IPS-11a (cell line): ENCODE measurements at regions not wholly inside any gene's neighbourhood (a gene's known extent, or its start where the extent isn't known, plus 50 kb on each side); places are given as distances from the start of the nearest gene placed in this dataset.

ENCODE experiments used
- H3K4me3 ChIP-seq: one replicate; pipeline ENCODE4 v1.5.1; 2013; ENCODE audit warnings: low read depth, low read length, control low read depth

GRCh38 chr12:100675432-100675831 is 101.9 kb downstream of the GAS2L3 start:
- H3K4me3 ChIP-seq, result no peak overlapping the region

- H3K4me3 ChIP-seq, result no peak overlapping the region
These were observed 107.6 kb downstream of the GAS2L3 start for GRCh38 chr12:100681074-100681473.

DNA sequence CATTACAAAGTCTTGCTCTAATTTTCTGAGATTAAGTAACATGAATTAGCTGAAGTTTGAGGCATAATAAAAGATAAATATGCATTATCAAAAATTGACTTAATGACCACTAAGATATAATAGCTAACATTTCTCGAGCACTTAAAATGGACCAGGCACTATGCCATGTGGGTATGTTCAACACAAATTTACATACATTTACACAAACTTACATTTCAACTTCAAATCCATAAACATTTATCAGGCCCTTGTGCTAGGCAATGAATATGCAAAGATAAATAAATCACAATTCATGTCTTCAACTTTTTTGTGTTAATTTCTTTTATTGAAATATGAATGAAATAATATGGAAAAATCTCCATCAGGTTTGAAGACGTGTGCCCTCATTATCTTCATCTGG is 108.7 kb downstream of the GAS2L3 start:
- H3K4me3 ChIP-seq, result no peak overlapping the region

GRCh38 chr12:100687686-100688085 is 106.9 kb upstream of the ANO4 start:
- no peak overlapping the region for H3K4me3 ChIP-seq

DNA sequence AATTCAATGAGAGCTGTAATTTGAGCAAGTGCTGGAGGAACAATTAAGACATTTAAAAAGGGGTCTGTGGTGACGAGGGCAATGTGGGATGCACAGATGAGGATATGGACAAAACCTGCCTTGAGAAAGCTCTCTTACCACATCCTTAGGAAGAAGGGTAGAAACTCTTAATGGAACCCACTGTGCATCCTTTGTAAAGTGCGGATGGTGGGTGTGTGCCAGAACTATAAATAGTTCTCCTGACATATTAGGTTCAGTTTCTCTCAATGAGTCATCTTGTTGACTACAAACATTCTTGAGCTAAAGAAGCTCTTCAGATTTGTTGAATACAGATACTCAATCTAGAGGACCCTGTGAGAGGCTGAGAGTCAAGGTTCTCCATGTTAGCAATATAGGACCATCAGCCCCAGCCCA is 106.1 kb upstream of the ANO4 start:
- H3K4me3 ChIP-seq, result no peak overlapping the region

DNA sequence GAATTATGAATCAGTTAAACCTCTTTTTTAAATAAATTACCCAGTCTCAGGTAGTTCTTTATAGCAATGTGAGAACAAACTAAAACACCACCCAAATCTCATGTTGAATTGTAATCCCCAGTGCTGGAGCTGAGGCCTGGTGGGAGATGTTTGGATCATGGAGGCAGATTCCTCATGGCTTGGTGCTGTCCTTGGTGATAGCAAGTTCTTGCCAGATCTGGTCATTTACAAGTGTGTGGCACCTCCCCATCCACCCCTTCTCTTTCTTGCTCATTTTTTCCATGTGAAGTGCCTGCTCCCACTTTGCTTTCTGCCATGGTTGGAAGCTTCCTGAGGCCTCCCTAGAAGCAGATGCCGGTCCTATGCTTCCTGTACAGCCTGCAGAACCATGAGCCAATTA is 102.1 kb upstream of the ANO4 start:
- no peak overlapping the region for H3K4me3 ChIP-seq

DNA sequence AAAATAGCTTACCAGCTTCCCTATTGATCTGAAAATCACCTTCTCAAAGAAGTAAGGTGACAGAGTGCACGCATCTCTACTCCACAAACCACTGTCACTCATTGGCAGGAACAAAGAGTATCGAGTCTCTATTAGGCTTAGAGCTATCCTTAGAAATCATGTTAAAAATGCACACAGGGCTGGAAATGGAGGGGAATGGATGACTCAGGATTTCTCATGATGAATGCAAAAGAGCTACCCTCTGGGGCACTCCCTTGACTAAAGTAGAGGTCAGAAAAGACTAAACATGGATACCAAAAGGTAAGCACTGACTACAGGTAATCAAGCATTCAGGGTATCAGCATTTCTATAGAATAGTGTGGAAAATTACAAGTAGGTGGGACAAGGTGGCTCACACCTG is 96.1 kb upstream of the ANO4 start:
- no peak overlapping the region for H3K4me3 ChIP-seq

DNA sequence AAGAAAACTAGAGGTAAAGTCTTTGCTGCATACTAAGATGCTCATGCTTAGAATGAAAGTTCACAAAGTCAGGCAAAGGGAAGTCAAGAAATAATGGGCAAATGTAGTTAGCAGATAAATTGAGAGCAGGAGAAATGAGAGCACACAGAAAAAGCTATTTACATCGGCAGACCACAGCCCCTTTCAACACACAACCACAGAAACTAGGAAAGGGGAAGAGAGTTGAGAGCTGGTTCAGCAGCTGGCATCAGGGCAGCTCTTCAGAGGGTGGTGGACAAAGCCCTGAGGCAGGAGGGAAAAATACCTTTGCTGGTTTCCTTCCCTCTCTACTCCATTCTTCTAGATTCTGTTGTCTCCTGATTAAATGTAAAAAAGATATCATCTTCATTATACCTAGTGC is 95.4 kb upstream of the ANO4 start:
- no peak overlapping the region for H3K4me3 ChIP-seq

GRCh38 chr12:100703337-100703736 is 91.2 kb upstream of the ANO4 start:
- H3K4me3 ChIP-seq, result no peak overlapping the region

GRCh38 chr12:100703868-100704267 is 90.7 kb upstream of the ANO4 start:
- H3K4me3 ChIP-seq, result no peak overlapping the region

DNA sequence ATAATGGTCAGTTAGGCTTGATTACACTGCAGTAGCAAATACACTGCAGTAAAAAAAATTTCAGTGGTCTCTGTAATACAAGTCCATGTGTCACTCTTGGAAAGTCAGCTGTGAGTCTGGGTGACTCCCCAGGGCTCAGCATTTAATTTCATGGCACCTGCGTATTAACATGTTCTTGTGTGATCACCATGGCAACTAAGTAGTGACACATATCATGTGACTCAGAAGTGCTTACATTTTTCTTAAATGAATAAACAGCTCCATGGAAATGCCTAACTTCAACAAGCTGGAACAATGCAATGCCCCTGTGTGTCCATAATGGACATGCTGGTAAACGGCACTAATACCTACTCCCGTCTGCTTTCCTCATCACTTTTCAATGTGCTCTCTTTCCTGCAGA is 88.5 kb upstream of the ANO4 start:
- H3K4me3 ChIP-seq, result no peak overlapping the region

DNA sequence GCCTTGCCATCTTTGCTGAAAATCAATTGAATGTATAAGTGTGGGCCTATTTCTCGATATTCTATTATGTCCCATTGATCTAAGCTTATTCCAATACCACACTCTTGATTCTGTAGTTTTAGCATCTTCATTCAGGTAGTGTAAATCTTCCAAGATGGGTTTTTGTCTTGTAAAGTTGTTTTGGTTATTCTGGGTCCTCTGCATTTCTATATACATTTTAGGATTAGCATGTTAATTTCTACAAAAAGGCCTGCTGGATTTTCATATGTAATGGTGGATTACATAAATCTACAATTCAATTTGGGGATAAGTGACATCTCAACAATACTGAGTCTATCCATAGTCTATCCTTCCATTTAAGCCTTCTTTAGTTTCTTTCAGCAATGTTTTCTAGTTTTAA is 86.0 kb upstream of the ANO4 start:
- no peak overlapping the region for H3K4me3 ChIP-seq

GRCh38 chr12:100715976-100716944 is 78.3 kb upstream of the ANO4 start:
- peak overlapping the region; percentile 49 for H3K4me3 ChIP-seq

DNA sequence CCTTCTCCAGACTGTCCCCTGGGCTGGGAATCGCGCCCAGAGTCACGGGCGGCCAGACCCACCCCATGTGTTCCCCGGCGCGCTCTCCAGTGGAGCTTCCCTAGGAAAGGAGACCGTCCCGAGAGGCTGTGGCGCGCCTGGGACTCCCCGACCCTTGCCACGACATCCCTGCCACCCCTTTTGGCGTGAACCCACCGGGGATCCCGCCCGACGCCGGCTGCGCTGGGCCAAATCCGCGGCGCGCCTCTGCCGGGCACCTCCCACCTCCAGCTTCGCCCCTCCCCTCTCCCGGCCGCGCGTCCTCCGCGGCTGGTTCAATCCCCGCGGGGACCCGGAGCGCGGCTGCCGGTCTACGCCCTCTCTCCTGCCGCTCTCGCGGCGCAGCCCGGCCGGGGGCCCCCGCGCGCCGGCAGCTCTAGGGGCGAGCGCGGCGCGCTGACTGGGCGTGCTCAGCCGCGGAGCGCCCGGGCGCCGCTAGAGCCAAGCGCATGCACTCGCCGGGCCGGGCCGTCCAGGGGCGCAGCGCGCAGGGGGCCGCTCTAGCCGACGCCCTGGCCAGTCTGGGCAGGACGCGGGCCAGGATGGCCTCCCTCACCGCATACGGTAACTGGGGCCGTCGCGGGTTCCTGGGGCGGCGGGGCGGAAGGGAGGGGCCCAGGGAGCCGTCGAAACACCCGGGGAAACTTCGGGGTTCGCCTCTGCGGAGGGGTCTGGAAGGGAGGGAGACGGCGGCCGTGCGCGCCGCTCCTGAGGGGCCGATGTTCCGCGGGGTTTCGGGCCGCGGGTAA is 77.4 kb upstream of the ANO4 start:
- peak overlapping the region; percentile 49 for H3K4me3 ChIP-seq

DNA sequence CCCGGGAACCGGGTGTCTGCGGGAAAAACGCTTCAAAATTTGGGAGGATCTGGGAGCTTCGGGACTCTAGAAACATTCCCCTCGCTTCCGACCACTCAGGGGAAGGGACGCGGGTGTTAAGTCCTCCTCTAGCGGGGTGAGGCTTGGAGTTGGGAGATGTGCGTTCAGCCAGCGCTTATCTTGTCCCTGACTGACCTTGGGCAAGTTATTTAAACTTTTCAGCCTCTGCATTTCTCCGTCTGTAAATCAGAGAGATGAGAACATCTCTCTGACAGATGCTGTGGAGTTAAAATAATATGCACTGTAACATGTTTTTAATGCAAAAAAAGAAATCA is 76.9 kb upstream of the ANO4 start:
- peak overlapping the region; percentile 49 for H3K4me3 ChIP-seq

DNA sequence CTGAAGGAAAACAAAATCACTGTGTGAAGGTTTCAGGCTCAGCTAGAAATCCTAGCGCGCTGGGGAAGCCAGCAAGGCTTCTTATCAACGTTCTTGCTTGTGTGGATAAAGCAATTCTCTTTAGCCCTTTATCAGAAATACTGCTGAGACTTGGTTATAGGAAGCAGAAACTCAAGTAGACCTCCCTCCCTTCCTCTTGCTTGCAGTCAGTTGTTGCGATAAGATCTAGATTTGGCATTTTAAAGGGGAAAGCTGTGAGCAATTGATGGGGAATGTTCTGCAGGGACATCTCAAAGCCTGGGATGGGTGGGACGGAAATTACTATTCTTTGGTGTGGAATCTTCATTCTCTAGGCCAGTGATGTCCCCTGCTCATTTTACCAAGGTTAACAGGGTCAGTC is 76.4 kb upstream of the ANO4 start:
- H3K4me3 ChIP-seq, result no peak overlapping the region

- no peak overlapping the region for H3K4me3 ChIP-seq
These were observed 74.4 kb upstream of the ANO4 start for GRCh38 chr12:100720016-100720654.

DNA sequence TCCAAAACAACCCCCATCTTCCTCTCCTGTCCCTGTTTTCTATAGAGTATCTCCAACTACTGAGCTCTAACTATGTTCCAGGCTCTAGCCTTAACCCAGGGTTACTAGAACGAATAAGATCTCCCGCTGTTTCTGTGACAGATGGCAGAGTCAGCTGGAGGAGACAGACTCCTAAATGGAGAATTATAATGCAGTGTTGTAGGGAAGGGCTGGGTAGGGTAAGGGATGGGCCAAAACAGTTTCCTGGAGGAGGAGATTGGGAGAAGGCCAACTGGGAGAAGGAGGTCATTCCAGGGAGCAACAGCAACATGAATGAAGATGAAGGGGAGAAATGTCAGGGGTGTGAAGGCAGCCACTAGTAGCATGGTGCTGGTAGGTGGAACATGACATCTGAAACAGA is 73.4 kb upstream of the ANO4 start:
- H3K4me3 ChIP-seq, result no peak overlapping the region

DNA sequence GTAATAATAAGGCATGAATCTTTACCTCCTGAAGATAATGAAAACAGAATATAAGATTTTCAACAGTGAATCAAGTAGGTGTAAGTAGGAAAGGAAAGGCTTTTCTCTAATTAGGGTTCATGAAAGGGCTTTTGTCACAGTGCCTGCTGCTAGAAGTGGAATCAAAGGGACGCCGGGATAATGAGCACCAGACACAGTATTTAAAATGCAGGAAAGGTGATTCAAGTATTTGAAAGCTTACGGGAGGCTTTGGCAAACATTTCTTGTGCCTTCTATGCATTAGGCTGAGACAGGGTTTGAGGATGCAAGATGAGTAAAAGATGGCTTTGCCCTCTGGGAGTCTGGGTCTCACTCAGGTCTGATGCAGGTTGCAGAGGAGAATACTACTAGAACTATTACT is 70.5 kb upstream of the ANO4 start:
- H3K4me3 ChIP-seq, result no peak overlapping the region

DNA sequence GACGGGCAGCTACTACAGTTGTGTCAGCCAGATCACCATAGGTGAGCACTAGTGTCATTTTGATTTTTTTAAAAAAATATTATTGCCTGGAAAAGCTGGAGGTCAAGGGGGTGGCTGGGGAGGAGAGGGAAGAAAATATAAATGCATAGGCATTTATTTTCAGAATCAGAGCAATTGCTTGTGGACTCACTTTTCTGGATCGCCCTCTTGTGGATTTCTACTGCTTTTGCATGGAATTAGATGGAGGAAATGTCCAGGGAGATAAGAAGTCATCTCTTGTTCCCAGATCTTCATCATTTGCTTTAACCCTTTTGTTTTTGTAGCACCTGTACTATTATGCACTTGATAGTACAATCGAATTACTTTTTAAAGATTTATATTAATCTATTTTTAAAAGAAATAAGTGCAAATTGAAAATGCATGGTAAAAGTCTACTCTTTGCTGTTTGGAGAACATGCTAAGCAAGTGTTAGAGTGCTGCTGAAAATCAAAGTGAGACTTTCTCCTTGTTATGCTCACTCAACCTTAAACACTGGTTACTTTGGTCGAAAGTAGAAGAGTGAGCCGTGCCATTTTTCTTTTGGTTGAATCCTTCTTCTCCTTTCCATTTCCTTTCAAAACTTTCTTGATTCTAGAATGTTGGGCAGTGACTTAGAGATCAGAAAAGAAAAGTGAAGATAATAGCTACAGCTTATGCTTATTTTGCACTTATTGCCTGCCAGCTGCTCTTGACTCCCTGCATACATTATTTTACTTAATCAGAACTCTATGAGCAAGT is 60.6 kb upstream of the ANO4 start:
- H3K4me3 ChIP-seq, result no peak overlapping the region

DNA sequence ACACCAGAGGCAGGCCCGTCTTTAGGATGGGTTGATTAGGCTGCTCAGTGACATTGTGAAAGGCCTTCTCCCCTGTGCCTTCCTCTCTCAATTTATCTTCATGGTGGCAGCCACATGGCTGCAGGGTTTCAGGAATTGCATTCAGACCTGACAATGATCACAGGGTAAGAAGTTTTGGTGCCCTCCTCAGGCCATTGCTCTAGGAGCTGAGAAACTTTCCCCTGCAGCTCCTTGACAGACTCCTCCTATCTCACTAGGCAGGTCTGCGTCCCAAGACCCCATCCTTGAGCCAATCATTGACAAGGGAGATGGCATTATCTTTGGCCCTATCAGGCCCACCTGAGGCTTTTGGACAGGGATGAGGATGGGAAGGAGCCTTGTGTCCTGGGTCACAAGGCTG is 57.4 kb upstream of the ANO4 start:
- H3K4me3 ChIP-seq, result no peak overlapping the region
